Suprapubic skin (tissue), 4 donors: ENCODE measurements at regions not wholly inside any gene's neighbourhood (a gene's known extent, or its start where the extent isn't known, plus 50 kb on each side); places are given as distances from the start of the nearest gene placed in this dataset.

Experiments
- EP300 ChIP-seq: sonication (generic); formaldehyde crosslinking; IDR thresholded peaks from one replicate; pipeline ENCODE4 v1.6.1; 2017; ENCODE audit warnings: antibody characterized with exemption
- POLR2A ChIP-seq, 2 donors: fragments of 450-650 bp; IDR thresholded peaks; one replicate each; pipeline ENCODE4 v1.6.1; 2017; ENCODE audit warnings: antibody characterized with exemption in 2 of 2, mild to moderate bottlenecking in 2 of 2, moderate library complexity in 2 of 2
- POLR2AphosphoS5 ChIP-seq, 3 donors: sonication (generic); formaldehyde crosslinking; IDR thresholded peaks; one replicate each; pipeline ENCODE4 v1.6.1; 2017; ENCODE audit warnings: antibody characterized with exemption in 3 of 3
- TF ChIP-seq, protein P1 (sequence below), 2 donors: fragments of 200-600 bp in 1 of 2; fragments of 450-650 bp in 1 of 2; sonication (generic) in 1 of 2; IDR thresholded peaks; one replicate each; pipeline ENCODE4 v1.5.1; 2016 to 2019; ENCODE audit warnings: antibody characterized with exemption in 2 of 2, mild to moderate bottlenecking in 1 of 2, moderate library complexity in 1 of 2

DNA sequence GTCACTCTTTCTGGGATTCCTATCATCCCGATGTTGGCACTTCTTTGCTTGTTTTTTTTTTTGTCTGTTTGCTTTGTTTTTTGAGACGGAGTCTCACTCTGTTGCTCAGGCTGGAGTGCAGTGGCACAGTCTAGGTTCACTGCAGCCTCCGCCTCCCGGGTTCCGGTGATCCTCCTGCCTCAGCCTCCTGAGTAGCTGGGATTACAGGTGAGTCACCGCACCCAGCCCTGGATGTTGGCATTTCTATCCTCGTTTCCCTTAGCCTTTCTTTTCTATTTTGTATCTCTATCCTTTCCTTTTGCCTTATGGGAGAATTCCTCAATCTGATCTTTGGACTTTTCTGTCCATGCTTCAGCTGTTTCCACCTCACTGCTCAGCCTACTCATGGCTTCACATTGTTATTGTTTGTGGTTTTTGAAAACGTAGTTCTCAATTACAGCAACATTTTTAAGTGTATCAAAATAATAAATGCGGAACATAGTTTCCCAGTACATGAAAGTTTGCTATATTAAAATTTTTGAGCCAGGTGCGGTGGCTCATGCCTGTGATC, 62.1 kb upstream of the ZNF516 start:
- no peak for TF ChIP-seq POLR2AphosphoS5 (IDR thresholded peaks at IDR 0.05)
- no peak for TF ChIP-seq EP300
- TF ChIP-seq, protein P1, sequence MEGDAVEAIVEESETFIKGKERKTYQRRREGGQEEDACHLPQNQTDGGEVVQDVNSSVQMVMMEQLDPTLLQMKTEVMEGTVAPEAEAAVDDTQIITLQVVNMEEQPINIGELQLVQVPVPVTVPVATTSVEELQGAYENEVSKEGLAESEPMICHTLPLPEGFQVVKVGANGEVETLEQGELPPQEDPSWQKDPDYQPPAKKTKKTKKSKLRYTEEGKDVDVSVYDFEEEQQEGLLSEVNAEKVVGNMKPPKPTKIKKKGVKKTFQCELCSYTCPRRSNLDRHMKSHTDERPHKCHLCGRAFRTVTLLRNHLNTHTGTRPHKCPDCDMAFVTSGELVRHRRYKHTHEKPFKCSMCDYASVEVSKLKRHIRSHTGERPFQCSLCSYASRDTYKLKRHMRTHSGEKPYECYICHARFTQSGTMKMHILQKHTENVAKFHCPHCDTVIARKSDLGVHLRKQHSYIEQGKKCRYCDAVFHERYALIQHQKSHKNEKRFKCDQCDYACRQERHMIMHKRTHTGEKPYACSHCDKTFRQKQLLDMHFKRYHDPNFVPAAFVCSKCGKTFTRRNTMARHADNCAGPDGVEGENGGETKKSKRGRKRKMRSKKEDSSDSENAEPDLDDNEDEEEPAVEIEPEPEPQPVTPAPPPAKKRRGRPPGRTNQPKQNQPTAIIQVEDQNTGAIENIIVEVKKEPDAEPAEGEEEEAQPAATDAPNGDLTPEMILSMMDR (IDR thresholded peaks at IDR 0.05) = no peak
- no peak for TF ChIP-seq POLR2A (IDR thresholded peaks at IDR 0.05)
